ENCODE measurements at regions not wholly inside any gene's neighbourhood (a gene's known extent, or its start where the extent isn't known, plus 50 kb on each side); places are given as distances from the start of the nearest gene placed in this dataset.

DNA sequence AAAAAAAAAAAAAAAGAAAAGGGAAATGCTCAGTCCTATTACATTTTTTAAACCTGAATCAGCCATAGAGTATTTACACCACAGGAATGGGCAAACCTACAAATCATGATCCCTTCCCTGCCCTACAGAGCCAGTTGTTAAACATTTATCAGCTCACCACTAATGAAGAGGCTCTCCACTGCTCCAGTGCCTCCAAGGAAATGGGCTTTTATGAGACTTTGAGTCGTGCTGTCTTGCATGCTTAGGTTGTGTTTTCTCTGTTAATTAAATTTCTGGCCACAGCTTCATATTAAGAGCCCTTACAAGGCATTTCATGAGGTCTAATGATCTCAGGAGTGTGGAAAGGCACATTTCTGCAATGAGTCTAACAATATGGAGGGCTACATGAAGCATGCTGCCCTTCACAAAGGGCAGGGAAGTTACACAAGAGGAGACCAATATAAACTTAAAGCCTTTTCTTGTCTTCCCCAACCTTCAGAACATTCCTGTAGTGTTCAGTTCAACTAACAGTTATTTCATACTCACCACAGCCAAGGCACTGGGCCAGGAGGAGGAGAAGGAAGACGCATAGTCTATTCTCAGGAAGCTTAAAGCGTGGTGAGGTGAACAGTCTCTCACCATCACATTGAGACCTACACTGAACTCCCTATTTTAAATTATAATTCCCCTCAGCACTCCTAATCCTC is 140.1 kb upstream of the ABCA1 start:
- TF ChIP-seq, protein P1, sequence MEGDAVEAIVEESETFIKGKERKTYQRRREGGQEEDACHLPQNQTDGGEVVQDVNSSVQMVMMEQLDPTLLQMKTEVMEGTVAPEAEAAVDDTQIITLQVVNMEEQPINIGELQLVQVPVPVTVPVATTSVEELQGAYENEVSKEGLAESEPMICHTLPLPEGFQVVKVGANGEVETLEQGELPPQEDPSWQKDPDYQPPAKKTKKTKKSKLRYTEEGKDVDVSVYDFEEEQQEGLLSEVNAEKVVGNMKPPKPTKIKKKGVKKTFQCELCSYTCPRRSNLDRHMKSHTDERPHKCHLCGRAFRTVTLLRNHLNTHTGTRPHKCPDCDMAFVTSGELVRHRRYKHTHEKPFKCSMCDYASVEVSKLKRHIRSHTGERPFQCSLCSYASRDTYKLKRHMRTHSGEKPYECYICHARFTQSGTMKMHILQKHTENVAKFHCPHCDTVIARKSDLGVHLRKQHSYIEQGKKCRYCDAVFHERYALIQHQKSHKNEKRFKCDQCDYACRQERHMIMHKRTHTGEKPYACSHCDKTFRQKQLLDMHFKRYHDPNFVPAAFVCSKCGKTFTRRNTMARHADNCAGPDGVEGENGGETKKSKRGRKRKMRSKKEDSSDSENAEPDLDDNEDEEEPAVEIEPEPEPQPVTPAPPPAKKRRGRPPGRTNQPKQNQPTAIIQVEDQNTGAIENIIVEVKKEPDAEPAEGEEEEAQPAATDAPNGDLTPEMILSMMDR (IDR thresholded peaks at IDR 0.05; ENCODE audit: poor library complexity): no peak
- no peak for TF ChIP-seq EZH2 (IDR thresholded peaks at IDR 0.05; ENCODE audit: borderline replicate concordance)
- no peak for TF ChIP-seq EZH2phosphoT487 (IDR thresholded peaks at IDR 0.05; ENCODE audit: low read depth, severe bottlenecking, unreplicated experiment)
